HEK293 (cell line): ENCODE measurements at regions not wholly inside any gene's neighbourhood (a gene's known extent, or its start where the extent isn't known, plus 50 kb on each side); places are given as distances from the start of the nearest gene placed in this dataset.

Source experiments
- CTCF ChIA-PET: fragments of 350-600 bp; formaldehyde crosslinking; extraction: SDS; loops from one replicate; lab custom pipeline; 2021; ENCODE audit warnings: antibody characterized with exemption; lab: Yijun Ruan, JAX
- POLR2A ChIA-PET: fragments of 300-600 bp; formaldehyde crosslinking; extraction: SDS; loops from one replicate; lab custom pipeline; 2020; ENCODE audit warnings: antibody characterized with exemption, inconsistent platforms; lab: Yijun Ruan, JAX
- H3K27ac ChIP-seq: fragments of 200-500 bp; sonication (Bioruptor generic); 2 replicates; pipeline ENCODE4 v1.5.1; 2014; ENCODE audit warnings: low read depth, low read length, control low read depth, inconsistent platforms; ENCODE audit errors: extremely low read depth
- H3K36me3 ChIP-seq, 2 experiments: fragments of 200-500 bp in 1 of 2; sonication (Bioruptor generic) in 1 of 2; 1 replicate in 1 of 2; 2 replicates in 1 of 2; pipeline ENCODE4 v1.5.1; 2014 to 2017; ENCODE audit warnings: inconsistent platforms in 2 of 2, low read length in 2 of 2; ENCODE audit not compliant: control insufficient read depth in 2 of 2, insufficient read depth in 1 of 2
- H3K4me1 ChIP-seq: fragments of 200-500 bp; sonication (Bioruptor generic); 2 replicates; pipeline ENCODE4 v1.5.1; 2014; ENCODE audit warnings: mild to moderate bottlenecking, low read length, inconsistent platforms; ENCODE audit not compliant: control insufficient read depth, insufficient read depth
- H3K4me3 ChIP-seq: 2 replicates; pipeline ENCODE4 v1.5.1; 2011; ENCODE audit warnings: low read depth, mild to moderate bottlenecking, control low read depth, low read length, moderate library complexity
- H3K9me3 ChIP-seq: fragments of 200-500 bp; sonication (Bioruptor generic); 2 replicates; pipeline ENCODE4 v1.5.1; 2014; ENCODE audit warnings: low read depth, low read length, inconsistent platforms; ENCODE audit not compliant: control insufficient read depth, insufficient read depth
- BCL11B ChIP-seq: fragments of 450-650 bp; formaldehyde crosslinking; IDR thresholded peaks from 2 replicates; pipeline ENCODE4 v1.5.1; 2016; ENCODE audit warnings: low read depth, missing biosample characterization, missing genetic modification characterization
- GLI2 ChIP-seq: fragments of 450-650 bp; formaldehyde crosslinking; IDR thresholded peaks from 2 replicates; pipeline ENCODE4; 2017; ENCODE audit warnings: missing biosample characterization, missing genetic modification characterization, low read depth, borderline replicate concordance
- GLIS2 ChIP-seq: fragments of 450-650 bp; formaldehyde crosslinking; IDR thresholded peaks from 2 replicates; pipeline ENCODE4 v1.5.1; 2016; ENCODE audit warnings: missing biosample characterization, missing genetic modification characterization
- MZF1 ChIP-seq: fragments of 450-650 bp; formaldehyde crosslinking; IDR thresholded peaks from 2 replicates; pipeline ENCODE4 v1.5.1; 2017; ENCODE audit warnings: missing biosample characterization, missing genetic modification characterization, borderline replicate concordance
- ZIC2 ChIP-seq: fragments of 450-650 bp; formaldehyde crosslinking; IDR thresholded peaks from 2 replicates; pipeline ENCODE4 v1.5.1; 2016; ENCODE audit warnings: missing biosample characterization, missing genetic modification characterization
- ZNF341 ChIP-seq: fragments of 450-650 bp; formaldehyde crosslinking; IDR thresholded peaks from 2 replicates; pipeline ENCODE4; 2016; ENCODE audit warnings: low read depth, missing biosample characterization, missing genetic modification characterization
- ZNF518A ChIP-seq: fragments of 450-650 bp; formaldehyde crosslinking; conservative IDR thresholded peaks from 2 replicates; pipeline ENCODE4 v1.5.1; 2016; ENCODE audit warnings: low read depth, missing biosample characterization, missing genetic modification characterization
- ZNF521 ChIP-seq: fragments of 450-650 bp; formaldehyde crosslinking; IDR thresholded peaks from 2 replicates; pipeline ENCODE4 v1.5.1; 2017; ENCODE audit warnings: missing biosample characterization, mild to moderate bottlenecking, missing genetic modification characterization
- ZNF558 ChIP-seq: fragments of 450-650 bp; formaldehyde crosslinking; IDR thresholded peaks from 2 replicates; pipeline ENCODE4 v1.5.1; 2016; ENCODE audit warnings: missing biosample characterization, missing genetic modification characterization
- ZNF664 ChIP-seq: fragments of 450-650 bp; formaldehyde crosslinking; IDR thresholded peaks from 2 replicates; pipeline ENCODE4 v1.5.1; 2016; ENCODE audit warnings: missing biosample characterization, missing genetic modification characterization
- ZNF791 ChIP-seq: fragments of 450-650 bp; formaldehyde crosslinking; IDR thresholded peaks from 2 replicates; pipeline ENCODE4 v1.5.1; 2016; ENCODE audit warnings: missing biosample characterization, missing genetic modification characterization
- TF ChIP-seq, protein P1 (sequence below): fragments of 450-650 bp; formaldehyde crosslinking; IDR thresholded peaks from 2 replicates; pipeline ENCODE4 v1.5.1; 2016; ENCODE audit warnings: missing biosample characterization, missing genetic modification characterization

- TF ChIP-seq ZNF521 (no peak), MZF1 (no peak), ZNF518A (tag by site-specific recombination) (no peak), GLI2 (tag by site-specific recombination) (no peak)
Measured at GRCh38 chr15:66620744-66621344, 55.0 kb upstream of the LCTL start (continued).

- no peaks in the 10 kb centered on the region for H3K4me1 ChIP-seq
- H3K4me3 ChIP-seq: no peak overlapping the region
- no peaks in the 10 kb centered on the region for H3K9me3 ChIP-seq
- TF ChIP-seq ZNF558 (tag by site-specific recombination) (no peak), BCL11B (tag by site-specific recombination) (no peak)
- H3K36me3 ChIP-seq: no peaks in the 10 kb centered on the region
- POLR2A ChIA-PET: interaction anchor here (1.8 kb wide), 1 partner anchor 80 kb away, joined by 9 read pairs; the partner anchor contains the start of gene SMAD6
- no peak overlapping the region for H3K27ac ChIP-seq
- CTCF ChIA-PET: interaction anchor here (0.7 to 3.9 kb wide), 9 partner anchors 15 to 230 kb away, joined by 3 to 40 read pairs (median 6); no protein-coding TSS in a partner anchor
Measured at GRCh38 chr15:66621491-66622467, 56.0 kb upstream of the LCTL start.

DNA sequence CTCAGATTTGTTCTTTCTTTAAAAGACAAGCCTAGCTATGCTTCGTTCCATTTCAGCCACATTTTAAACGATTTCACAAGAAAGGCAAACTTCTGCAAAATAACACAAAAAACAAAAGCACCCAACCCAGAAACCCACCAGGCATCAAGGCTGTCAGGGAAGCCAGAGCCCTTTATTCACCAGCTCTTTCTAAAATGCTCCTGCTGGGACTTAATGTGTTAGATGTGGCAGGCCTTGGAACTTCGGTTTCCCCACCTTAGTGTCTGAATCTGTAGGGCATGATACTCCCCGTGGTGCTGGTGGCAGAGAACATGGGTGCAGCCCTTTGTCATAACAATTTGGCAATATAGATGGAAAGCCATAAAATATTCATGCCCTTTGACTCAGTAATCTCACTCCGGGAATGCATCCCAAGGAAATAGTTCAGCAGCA, 56.8 kb upstream of the LCTL start:
- Histone ChIP-seq H3K9me3 (no peaks in the 10 kb centered on the region), H3K27ac (no peak overlapping the region), H3K36me3 (no peaks in the 10 kb centered on the region), H3K4me3 (no peak overlapping the region), H3K4me1 (no peaks in the 10 kb centered on the region)
- ChIA-PET POLR2A (no interaction called here), CTCF (interaction anchor here (1.3 to 2.2 kb wide), 4 partner anchors 19 to 228 kb away, joined by 3 to 11 read pairs (median 6); no protein-coding TSS in a partner anchor)
- TF ChIP-seq ZNF791 (no peak), ZIC2 (tag by site-specific recombination) (peak; percentile 50)

GRCh38 chr15:66623801-66624453, 58.1 kb upstream of the LCTL start:
- POLR2A ChIA-PET: no interaction called here
- no peaks in the 10 kb centered on the region for H3K4me1 ChIP-seq
- H3K36me3 ChIP-seq: no peaks in the 10 kb centered on the region
- H3K27ac ChIP-seq: no peak overlapping the region
- H3K4me3 ChIP-seq: no peak overlapping the region
- H3K9me3 ChIP-seq: no peaks in the 10 kb centered on the region
- TF ChIP-seq, protein P1, sequence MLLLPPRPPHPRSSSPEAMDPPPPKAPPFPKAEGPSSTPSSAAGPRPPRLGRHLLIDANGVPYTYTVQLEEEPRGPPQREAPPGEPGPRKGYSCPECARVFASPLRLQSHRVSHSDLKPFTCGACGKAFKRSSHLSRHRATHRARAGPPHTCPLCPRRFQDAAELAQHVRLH: 0 out of 2 replicates have a peak, but pooled peaks have one; percentile 17
- TF ChIP-seq GLIS2 (tag by site-specific recombination): no peak
- TF ChIP-seq ZNF341 (tag by site-specific recombination): 0 out of 2 replicates have a peak, but pooled peaks have one; percentile 25
- peak; percentile 81 for TF ChIP-seq ZNF664 (tag by site-specific recombination)
- CTCF ChIA-PET: interaction anchor here (0.6 to 2.2 kb wide), 7 partner anchors 57 to 227 kb away, joined by 3 to 11 read pairs (median 4); no protein-coding TSS in a partner anchor
